Fibroblast of skin of right biceps (primary cell): ENCODE measurements at regions not wholly inside any gene's neighbourhood (a gene's known extent, or its start where the extent isn't known, plus 50 kb on each side); places are given as distances from the start of the nearest gene placed in this dataset.
A peak's percentile ranks its signal among the peaks of the same experiment; 100 is the strongest.

Source experiments
- DNase-seq: peaks from one replicate; pipeline ENCODE4 v3.0.0-alpha.2; 2013

GRCh38 chr5:175282611-175283225, 161.3 kb downstream of the DRD1 start:
- no peak for DNase-seq

DNA sequence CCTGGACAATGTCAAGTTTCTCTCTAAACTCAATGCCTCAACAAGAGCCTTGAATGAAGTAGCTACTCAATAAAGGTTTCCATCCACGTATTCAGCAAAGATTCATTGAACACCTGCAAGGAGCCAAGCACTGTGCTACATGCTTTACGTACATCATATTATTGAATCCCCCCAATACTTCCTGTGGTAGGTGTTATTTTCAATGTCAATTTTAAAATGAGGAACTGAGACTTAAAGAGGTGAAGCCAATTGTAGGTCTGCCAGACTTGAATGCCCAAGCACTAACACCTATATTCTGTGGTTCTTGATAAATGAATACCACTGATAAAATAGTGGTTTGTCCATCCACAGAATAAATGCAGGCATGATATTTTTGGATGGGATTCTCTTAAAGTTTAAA, 162.3 kb downstream of the DRD1 start:
- no peak for DNase-seq

DNA sequence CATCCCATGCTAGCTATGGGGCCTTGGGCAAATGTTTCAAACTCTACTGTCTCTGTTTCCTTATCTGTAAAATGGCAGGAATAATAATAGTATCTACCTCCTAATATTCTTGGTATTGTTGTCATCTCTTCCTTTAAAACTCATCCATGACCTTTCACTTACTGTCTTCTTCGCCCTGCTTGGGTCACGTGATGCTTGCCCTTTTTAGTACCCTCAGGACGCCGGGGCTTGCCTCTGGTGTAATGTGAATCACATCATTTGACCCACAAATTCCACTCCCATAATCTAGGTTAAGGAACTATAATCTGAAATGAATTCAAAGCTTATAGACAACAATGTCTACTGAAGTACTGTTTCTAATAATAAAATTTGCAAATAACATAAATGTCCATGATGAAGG, 162.7 kb downstream of the DRD1 start:
- DNase-seq: no peak

GRCh38 chr5:175279506-175279905, 164.5 kb downstream of the DRD1 start:
- DNase-seq: no peak

- DNase-seq: no peak
Measured at GRCh38 chr5:175275748-175276147, 168.2 kb downstream of the DRD1 start.

DNA sequence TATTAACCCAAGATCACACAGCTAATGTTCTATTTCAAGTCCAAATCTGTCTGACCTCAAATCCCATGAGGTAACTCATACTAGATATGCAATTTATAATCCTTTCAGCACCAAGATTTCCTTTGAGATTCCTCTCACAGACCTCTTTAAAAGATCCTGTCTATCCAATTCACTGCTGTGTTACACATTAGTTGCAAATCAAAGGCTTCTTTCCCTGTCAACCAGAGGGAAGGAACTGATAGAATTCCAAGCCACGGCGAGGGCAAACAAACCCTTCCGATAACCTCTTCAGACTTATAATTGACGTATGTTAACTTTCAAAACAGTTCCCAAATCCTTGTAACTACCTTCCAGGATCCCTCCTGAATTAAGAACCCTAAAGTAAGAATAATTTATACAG, 168.9 kb downstream of the DRD1 start:
- DNase-seq: peak; percentile 49

DNA sequence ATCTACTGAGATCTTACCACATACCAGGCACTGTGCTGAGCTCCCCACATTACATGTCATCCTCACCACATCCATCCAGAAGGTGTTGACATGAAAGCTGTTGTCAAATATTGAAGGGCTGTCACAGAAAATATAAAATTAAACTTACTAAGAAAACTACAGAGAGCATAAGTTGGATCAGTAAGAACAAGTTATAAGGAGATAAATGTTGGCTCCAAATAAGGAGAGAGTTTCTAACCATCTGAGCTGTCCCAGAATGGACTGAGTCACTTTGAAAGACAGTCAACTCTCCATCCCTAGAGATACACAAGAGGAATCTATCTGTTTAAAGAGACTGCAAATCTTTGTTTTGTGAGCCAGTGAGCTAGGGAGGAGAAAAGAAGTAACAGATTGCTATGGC, 169.8 kb downstream of the DRD1 start:
- peak; percentile 32 for DNase-seq

GRCh38 chr5:175264406-175264805, 179.6 kb downstream of the DRD1 start:
- DNase-seq: no peak

DNA sequence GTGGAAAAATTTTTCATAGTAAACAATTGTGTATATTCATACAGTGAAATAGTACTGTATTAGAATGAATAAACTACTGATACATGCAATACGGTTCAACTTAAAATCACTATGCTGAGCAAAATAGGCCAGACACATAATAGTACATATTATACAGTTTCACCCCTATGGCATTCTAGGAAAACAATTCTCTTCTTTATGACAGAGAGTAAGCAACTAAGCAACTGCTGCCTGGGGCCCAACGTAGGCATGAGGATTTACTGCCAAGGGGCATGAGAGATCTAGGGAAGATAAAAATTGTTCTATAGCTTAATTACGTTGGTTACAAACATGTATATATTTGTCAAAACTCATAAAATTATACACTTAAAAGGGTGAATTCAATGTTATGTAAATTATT, 180.2 kb downstream of the DRD1 start:
- no peak for DNase-seq

- no peak for DNase-seq
Measured at GRCh38 chr5:175261526-175261925, 182.5 kb downstream of the DRD1 start.

DNA sequence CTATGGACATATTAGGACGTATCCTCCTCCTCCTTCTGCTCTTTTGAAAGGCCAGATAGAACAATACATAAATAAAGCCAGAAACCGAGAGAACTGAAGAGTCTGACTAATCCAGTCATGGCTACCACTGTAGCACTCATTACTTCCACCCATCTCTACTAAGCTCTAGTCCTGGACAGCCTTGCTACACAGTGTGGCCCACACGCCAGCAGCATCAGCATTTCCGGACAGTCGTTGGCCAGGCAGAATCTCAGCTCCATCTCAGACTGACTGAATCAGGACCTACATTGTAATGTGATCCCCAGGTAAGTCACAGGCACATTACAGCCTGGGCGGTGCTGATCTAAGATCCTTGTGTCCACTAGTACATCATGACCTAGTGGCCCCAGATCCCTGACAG, 182.9 kb downstream of the DRD1 start:
- no peak for DNase-seq

- DNase-seq: no peak
Measured at GRCh38 chr5:175257847-175258194, 186.2 kb downstream of the DRD1 start.

- no peak for DNase-seq
Measured at GRCh38 chr5:175257128-175257846, 186.7 kb downstream of the DRD1 start.

- peak; percentile 54 for DNase-seq
Measured at GRCh38 chr5:175254155-175254554, 189.8 kb downstream of the DRD1 start.

DNA sequence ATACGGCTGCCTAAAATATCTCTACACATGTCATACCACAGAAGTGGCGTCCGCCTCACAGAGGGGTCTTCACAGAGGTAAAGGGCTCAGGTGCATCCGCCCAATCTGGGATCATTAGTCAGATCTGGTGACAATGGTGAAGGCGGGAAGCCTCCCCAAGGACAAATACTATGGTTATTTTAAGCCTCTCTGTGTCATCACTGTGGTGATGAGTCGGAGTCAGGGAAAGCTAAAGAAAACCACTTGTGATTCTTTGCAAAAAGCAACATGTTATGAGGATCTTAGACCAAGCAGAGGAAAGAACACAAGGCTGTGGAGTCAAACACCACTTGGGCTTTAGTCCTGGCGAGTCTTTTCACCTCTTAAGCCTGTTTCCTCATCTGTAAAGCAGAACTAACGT, 190.4 kb downstream of the DRD1 start:
- DNase-seq: peak; percentile 62

GRCh38 chr5:175252234-175252805, 191.7 kb downstream of the DRD1 start:
- peak; percentile 78 for DNase-seq

DNA sequence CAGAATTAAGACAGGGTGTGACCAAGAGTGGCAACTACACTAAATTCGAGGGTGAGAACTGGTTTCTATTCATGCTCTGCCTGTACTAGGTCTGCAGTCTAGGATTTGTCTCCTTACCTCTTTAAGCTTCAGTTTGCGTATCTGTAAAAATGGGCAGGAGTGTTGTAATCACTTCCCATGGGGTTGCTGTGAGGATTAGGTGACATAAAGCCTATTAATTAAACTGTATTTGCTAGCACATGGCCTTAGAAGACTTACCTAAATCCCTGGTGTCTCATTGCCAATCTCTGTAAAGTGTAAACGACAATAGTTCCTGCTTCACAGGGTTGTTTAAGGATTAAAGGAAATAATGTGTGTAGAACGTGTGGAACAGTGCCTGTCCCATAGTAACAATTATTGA, 193.6 kb downstream of the DRD1 start:
- DNase-seq: no peak

- no peak for DNase-seq
Measured at GRCh38 chr5:175248416-175248905, 195.5 kb downstream of the DRD1 start.

- peak; percentile 31 for DNase-seq
Measured at GRCh38 chr5:175246889-175247520, 197.0 kb downstream of the DRD1 start.

DNA sequence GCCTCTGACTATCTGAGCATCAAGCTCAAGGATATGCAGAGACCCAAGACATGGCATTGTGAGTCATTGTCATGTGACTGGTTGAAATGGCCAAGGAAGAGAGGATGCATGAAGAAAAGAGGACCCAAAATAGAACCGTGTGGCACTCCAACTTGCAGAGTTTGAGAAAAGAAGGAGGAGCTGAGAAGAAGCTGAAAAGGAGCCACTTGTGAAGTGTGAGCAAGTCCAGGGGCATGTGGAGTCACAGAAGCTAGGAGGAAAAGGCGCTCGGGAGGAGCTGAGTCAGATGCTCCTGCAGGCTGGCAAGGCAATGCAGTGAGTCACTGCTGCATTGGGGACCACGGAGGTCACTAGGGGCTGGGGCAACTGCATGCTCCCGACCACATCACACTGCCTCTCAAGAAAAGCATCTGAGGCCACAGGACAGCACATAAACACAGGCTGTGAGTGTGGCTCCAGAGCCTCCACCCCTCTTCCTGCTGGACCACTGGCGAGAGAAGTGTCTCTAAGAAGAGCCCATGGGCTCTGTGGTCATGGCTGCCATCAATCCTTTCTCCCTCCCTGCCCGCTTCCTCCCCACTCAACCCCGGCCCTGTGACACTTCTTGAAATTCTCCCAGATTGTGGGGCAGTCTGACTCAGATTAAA, 197.6 kb downstream of the DRD1 start:
- peak; percentile 98 for DNase-seq

GRCh38 chr5:175243441-175243840, 200.5 kb downstream of the DRD1 start:
- DNase-seq: no peak

GRCh38 chr5:175242207-175242606, 201.8 kb downstream of the DRD1 start:
- no peak for DNase-seq

GRCh38 chr5:175238326-175238725, 205.7 kb downstream of the DRD1 start:
- no peak for DNase-seq
